HG03196 (cell line): ENCODE measurements at regions not wholly inside any gene's neighbourhood (a gene's known extent, or its start where the extent isn't known, plus 50 kb on each side); places are given as distances from the start of the nearest gene placed in this dataset.

Source experiments
- ATAC-seq: cut with Tn5 transposase; IDR thresholded peaks from one replicate; pipeline ENCODE4 v1.9.1; 2021; ENCODE audit not compliant: unreplicated experiment

- no peak for ATAC-seq
These were observed 919.0 kb downstream of the GALC start for GRCh38 chr14:87073880-87074570.

DNA sequence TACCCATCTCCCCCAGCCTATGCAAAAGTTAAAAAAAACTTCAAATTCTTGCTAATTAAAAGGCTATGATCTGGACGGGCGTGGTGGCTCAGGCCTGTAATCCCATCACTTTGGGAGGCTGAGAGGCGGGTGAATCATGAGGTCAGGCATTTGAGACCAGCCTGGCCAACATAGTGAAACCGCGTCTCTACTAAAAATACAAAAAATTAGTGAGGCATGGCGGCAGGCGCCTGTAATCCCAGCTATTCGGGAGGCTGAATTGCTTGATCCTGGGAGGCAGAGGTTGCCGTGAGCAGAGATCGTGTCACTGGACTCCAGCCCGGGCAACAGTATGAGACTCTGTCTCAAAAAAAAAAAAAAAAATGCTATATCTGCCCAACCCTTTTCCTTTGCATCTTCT lies 925.4 kb downstream of the GALC start:
- no peak for ATAC-seq

- no peak for ATAC-seq
These were observed 925.9 kb downstream of the GALC start for GRCh38 chr14:87067061-87067460.

GRCh38 chr14:87066221-87066817 lies 926.7 kb downstream of the GALC start:
- no peak for ATAC-seq

- ATAC-seq, result no peak
These were observed 927.6 kb downstream of the GALC start for GRCh38 chr14:87065366-87065765.

DNA sequence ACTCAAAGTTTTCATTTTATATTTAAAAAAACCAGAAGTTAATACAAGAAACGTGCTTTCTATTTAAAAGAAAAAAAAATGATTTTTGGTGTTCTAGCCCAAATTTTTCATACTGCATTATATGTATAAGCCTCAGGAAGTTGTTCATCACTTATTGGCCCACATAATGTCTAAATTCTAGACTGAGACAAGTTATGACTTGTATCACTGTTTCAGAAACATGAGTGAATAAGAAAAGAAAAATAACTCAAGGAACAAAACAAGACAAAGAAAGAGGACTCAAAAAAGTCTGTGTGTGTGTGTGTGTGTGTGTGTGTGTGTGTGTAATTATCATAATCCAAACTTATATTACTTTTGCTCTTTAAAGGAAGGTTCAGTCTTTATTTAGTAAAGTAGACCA lies 929.8 kb downstream of the GALC start:
- ATAC-seq, result no peak

DNA sequence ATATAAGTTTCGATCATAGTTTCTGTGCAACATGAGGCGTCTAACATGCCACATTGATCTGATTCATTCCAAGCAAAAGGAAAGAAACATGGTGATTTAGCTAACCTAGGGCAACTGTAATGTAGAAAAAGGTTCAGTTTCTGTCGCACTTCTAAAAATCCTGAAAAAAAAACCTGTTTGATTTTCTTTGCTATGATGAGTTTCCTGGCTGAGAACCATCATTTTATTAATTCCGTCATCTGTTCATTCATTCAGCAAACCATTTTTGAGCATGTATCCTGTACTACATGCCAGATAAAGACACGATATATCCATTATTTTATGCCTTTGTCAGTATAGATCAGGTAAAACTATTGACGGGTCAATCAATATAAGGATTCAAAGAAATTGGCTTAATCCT lies 932.6 kb downstream of the GALC start:
- no peak for ATAC-seq

- no peak for ATAC-seq
These were observed 933.7 kb downstream of the GALC start for GRCh38 chr14:87059060-87059839.

- ATAC-seq, result no peak
These were observed 938.0 kb downstream of the GALC start for GRCh38 chr14:87055007-87055406.

DNA sequence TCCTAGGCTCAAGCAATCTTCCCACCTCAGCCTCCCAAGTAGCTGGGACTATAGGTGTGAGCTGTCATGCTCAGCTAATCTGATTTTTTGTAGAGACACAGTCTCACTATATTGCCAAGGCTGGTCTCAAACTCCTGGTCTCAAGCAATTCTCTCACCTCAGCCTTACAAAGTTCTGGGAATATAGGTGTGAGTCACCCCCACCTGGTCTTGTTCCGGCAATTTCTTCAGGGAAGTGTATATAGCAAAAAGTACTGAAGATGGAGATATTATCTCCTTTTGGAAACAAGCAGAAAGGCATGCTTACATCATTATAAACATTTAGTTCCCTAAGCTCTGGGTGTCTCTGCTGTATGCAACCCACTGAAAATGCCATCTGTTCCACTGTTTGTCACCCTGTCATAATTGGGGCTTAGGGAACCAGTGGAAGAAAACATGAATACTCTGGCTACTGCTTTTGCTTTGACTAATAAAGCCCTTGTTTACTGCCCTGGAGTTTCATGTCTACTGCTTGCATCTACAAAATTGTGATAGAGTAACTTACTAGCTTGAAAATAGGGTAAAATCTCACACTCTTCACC lies 940.2 kb downstream of the GALC start:
- no peak for ATAC-seq

DNA sequence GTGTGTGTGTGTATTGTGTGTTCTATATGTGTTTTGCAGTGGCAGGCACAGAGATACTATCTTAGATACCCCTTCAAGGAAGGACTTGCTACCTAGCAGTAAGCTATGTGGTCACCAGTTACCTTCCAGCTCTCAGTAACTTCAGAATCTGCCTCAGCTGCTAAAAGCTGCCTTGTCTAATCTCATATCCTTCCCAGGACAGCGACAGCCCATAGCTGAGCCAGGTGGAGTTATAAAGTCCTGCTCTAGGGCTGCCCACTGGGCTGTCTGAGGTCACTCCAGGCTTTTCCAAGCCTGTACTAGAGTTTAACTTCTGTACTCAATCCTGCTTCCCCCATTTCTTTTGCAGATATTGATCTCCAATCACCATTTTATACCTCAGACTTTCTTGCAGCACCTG lies 942.6 kb downstream of the GALC start:
- no peak for ATAC-seq

DNA sequence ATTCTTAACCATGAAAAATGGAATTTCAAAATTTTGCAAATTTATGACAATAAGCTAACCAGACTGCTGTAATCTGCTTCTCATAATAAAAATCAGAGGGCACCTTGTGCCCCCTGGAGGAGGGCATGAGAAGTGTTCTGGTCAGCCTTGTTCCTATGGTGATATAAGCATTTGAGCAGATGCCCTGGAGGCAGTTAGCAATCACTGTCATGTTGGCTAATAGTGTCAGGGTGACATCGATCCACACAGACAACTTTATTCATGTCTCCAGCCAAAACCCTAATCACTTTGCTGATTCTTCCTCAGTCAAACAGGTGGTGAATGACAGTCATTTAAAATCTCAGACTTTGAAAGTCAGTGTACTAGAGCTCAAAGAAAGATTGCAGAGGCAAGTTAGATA lies 943.0 kb downstream of the GALC start:
- no peak for ATAC-seq

GRCh38 chr14:87046960-87047359 lies 946.0 kb downstream of the GALC start:
- no peak for ATAC-seq

DNA sequence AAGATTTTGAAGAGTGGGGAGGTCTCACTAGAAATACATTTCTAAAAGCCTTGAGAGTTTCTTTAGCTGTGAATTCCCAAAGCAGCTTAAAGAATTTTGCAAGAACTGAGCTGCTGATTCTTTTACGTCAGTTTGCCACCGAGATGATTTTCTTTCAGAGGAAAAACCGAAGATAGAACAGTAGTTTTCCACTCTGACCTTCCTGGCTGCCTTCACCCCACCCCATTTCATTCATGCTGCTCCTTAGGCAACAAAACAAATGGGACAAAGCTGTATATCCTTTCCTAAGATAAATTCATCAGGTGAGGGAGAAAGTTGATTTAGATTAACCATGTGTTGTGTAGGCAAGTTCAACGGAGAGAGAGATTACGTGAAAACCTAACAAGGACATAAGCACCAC lies 947.0 kb downstream of the GALC start:
- no peak for ATAC-seq

DNA sequence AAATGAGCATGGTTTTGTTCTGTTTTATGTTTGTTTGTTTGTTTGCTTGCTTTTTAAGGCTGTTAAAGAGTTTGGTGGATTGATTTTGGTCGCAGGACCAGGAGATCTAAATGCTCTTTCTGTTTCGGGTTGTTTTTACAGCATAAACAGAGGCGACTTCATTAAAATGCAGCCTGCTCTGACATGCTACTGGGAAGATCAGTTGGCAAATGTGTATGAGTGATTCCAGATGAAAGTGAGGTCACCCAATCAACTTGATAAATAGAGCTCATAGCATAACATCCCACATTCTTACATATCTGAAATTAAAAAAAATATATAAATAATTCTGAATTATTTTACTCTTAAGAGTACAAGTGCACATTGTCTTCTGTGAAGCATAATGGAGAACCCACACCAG lies 947.7 kb downstream of the GALC start:
- no peak for ATAC-seq

DNA sequence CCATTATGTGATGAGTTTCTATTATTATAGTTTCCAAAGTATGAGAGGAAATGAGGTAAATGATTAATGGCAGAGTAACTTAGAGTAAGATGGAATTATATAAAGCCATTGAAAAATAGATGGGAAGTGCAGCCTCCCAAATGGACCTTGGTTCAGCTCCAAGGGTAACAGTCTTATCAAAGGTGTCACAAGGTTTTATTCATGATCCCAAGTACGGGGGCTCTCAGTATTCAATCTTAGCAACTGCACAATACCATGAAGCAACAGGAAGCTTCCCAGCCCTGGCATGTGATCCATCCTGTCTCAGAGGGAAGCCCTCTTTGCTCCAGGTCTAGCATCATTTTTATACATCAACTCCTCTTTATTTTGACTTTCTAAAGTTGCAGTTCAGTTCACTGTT lies 948.2 kb downstream of the GALC start:
- ATAC-seq, result no peak

DNA sequence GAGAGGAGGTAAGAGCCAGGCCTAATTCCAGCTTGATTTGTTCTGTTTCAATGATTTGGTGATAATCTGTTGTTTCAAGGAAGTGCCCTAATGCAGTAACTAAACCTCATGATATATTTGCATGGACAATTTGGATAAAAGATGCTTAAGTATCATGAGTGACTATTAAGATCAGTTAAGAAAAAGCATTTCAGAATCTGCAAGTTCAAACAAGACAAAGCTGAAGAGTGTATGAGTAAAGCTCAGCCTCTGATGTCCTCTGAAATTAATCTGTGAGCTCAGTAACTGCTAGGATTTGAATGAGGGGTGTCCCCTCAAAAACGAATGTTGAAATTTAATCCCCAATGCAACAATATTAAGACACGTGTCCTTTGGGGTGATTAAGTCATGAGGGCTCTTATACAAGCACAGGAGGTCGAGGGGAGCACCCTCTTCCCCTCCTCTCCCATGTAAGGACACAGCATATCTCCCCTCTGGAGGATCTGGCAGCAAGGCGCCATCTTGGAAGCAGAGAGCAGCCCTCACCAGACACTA lies 949.2 kb downstream of the GALC start:
- ATAC-seq, result no peak

DNA sequence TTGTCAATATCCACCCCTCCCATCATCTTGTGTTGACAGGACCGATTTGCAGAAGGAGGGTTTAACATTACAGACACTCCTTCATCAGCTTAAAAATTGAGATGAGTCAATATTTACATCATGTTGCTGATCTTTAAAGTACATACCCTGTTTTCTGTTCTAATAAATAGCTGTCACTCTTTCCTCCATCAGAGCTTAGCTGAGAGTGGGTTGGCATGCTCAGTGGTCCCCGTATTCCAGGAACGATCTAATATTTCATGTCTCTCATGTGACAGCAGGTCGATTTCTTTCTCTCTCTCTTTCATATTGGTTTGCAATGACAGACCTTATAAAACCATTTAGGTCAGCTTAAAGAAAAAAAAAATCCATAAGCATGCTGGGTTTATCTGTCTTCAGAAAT lies 950.6 kb downstream of the GALC start:
- no peak for ATAC-seq

- no peak for ATAC-seq
These were observed 951.5 kb downstream of the GALC start for GRCh38 chr14:87041290-87042020.

GRCh38 chr14:87034680-87035079 lies 958.3 kb downstream of the GALC start:
- ATAC-seq, result no peak

- ATAC-seq, result no peak
These were observed 962.8 kb downstream of the GALC start for GRCh38 chr14:87030197-87030596.
